Bronchial epithelial cell (primary cell): ENCODE measurements at regions not wholly inside any gene's neighbourhood (a gene's known extent, or its start where the extent isn't known, plus 50 kb on each side); places are given as distances from the start of the nearest gene placed in this dataset.

Experiments used
- DNase-seq: peaks from one replicate; pipeline ENCODE4 v3.0.0-alpha.2; 2010; ENCODE audit warnings: low read depth
- FAIRE-seq: peaks from 2 replicates; lab custom pipeline; 2011; peaks lifted over from hg19 to GRCh38; lab: Jason Lieb, UNC
- H3K27me3 ChIP-seq: 2 replicates; pipeline ENCODE4 v1.5.1; 2011; ENCODE audit warnings: low read length; ENCODE audit not compliant: control insufficient read depth, insufficient read depth
- H3K36me3 ChIP-seq: 2 replicates; pipeline ENCODE4 v1.5.1; 2011; ENCODE audit warnings: low read length; ENCODE audit not compliant: control insufficient read depth, insufficient read depth
- H3K4me3 ChIP-seq: 2 replicates; pipeline ENCODE4 v1.5.1; 2011; ENCODE audit warnings: mild to moderate bottlenecking, low read depth, low read length, control low read depth
- TF ChIP-seq, protein P1 (sequence below): IDR thresholded peaks from 2 replicates; pipeline ENCODE4 v1.5.1; 2011; ENCODE audit warnings: mild to moderate bottlenecking, moderate library complexity, low read length, control low read depth, inconsistent platforms; ENCODE audit not compliant: insufficient read depth, severe bottlenecking

DNA sequence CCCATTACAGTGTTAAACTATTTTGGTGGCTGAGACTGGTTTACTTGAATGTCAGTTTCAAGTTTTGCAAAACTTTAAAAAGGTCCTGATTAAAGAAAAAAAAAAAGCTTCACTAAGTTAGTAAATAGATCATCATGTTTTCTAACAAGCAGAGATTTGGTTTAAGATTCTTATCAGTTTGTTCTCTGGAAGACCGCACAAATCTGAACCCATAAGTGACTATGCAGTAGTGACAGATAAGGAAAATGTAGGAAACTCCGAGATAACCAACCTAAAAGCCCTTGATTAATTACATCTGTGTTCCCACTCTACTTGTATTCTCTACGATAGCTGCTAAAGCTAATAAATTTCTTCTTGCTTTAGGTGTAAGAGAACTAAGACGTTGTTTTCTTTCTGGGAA, 1799.8 kb upstream of the ADGRL3 start:
- no peaks in the 10 kb centered on the region for H3K27me3 ChIP-seq
- FAIRE-seq (no peak), DNase-seq (no peak)
- H3K4me3 ChIP-seq: no peak overlapping the region
- no peaks in the 10 kb centered on the region for H3K36me3 ChIP-seq
- TF ChIP-seq, protein P1, sequence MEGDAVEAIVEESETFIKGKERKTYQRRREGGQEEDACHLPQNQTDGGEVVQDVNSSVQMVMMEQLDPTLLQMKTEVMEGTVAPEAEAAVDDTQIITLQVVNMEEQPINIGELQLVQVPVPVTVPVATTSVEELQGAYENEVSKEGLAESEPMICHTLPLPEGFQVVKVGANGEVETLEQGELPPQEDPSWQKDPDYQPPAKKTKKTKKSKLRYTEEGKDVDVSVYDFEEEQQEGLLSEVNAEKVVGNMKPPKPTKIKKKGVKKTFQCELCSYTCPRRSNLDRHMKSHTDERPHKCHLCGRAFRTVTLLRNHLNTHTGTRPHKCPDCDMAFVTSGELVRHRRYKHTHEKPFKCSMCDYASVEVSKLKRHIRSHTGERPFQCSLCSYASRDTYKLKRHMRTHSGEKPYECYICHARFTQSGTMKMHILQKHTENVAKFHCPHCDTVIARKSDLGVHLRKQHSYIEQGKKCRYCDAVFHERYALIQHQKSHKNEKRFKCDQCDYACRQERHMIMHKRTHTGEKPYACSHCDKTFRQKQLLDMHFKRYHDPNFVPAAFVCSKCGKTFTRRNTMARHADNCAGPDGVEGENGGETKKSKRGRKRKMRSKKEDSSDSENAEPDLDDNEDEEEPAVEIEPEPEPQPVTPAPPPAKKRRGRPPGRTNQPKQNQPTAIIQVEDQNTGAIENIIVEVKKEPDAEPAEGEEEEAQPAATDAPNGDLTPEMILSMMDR: no peak

DNA sequence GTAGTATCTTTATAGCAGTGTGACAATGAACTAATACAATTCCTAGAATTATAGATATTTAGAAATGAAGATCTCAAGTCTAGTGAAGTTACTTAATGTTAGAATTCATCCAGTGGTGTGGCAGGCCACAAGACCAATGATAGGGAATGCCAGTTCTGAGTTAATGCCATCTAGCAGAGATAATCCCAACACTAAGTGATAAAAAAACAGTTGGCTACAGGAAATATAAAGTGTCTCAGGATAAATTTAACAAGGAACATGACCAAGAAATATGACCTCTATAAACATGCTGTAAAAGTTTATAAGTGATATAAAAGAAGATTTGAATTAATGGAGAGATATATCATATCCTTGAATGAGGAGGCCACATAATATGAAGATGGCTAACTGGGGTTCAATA, 1790.5 kb upstream of the ADGRL3 start:
- no peak overlapping the region for H3K4me3 ChIP-seq
- no peaks in the 10 kb centered on the region for H3K27me3 ChIP-seq
- FAIRE-seq (no peak), DNase-seq (no peak)
- TF ChIP-seq, protein P1: no peak
- no peaks in the 10 kb centered on the region for H3K36me3 ChIP-seq

DNA sequence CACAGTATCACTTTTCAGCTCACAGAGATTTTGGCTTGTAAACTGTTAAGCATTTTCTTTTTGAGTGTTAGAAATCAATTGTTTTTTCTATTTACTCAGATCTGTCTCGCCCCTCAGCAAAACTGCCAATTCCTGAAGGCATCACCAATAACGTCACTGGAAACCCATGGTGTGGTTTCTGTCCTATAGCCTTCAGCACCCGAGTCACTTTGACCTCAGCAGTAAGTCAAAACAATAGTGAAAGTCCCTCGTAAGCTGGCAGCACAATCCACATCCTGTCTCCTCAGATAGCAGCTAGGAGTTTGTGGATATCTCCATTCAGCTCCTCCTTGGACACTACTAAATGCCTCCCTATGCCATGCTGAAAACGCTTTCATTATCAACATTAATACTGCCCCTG, 1787.4 kb upstream of the ADGRL3 start:
- no peaks in the 10 kb centered on the region for H3K36me3 ChIP-seq

DNA sequence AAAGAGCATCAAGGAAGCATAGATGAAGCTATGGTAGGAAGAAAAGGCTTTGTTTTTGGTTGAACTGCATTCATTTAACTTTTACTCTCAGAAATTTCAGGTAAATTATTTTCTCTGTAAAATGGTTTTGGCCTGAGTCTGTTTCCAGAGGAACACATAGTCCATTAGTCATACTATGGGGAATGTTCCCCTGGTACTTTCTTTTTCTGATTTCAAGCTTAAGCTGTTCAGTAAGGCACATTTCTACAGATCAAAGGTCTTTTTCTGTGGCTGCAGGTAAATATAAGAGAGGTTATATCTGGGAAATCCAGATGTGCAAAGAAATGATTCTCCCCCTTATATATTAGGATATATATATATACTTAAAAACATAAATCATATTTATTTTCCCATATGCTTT, 1744.4 kb upstream of the ADGRL3 start:
- H3K27me3 ChIP-seq: no peaks in the 10 kb centered on the region
- H3K4me3 ChIP-seq: no peak overlapping the region
- no peaks in the 10 kb centered on the region for H3K36me3 ChIP-seq
- no peak for DNase-seq
- TF ChIP-seq, protein P1: no peak
- FAIRE-seq: no peak

More for the DNA sequence above, 1787.4 kb upstream of the ADGRL3 start:
- FAIRE-seq: no peak
- no peak for DNase-seq
- Histone ChIP-seq H3K4me3 (no peak overlapping the region), H3K27me3 (no peaks in the 10 kb centered on the region)
- TF ChIP-seq, protein P1: no peak

DNA sequence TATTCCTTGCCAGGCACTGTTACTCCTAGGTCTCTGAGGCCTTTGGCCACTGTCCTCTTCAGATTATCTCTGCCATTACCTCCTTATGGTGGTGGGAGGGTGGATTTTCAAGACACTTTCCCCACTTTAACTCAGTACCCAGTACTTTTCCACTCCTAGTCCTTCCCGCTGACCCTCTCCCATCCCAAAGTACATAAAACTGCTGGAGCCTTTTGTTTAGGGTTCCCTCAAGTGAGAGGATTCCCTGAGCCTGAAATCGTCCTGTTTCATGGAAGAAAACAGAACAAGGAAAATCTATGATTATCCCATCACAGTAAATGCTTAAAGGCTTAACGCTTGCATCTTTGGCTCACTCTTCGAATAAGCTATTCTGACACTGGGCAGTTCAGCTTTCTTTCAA, 1742.5 kb upstream of the ADGRL3 start:
- Histone ChIP-seq H3K4me3 (no peak overlapping the region), H3K27me3 (no peaks in the 10 kb centered on the region), H3K36me3 (no peaks in the 10 kb centered on the region)
- FAIRE-seq: no peak
- no peak for DNase-seq
- TF ChIP-seq, protein P1: no peak

DNA sequence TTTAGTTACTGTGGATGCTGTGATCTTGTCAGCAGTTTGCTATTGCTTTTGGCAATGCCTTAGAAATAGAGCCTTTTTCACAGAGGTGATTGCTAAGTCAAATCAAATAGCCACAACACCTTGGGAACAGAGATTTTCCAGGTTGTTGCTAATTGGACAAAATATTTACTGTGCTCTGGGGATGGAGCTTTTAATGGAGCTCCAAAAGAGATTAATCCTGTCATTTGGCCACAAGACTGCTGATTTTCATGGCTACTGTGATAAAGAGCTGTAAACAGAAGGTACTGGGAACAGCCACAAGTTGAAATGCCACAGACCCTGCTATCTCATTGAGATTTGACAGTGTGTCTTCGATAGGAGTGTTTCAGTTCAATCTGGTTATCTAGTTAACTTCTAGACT, 1715.2 kb upstream of the ADGRL3 start:
- no peaks in the 10 kb centered on the region for H3K27me3 ChIP-seq
- H3K36me3 ChIP-seq: no peaks in the 10 kb centered on the region
- DNase-seq: no peak
- TF ChIP-seq, protein P1: no peak
- H3K4me3 ChIP-seq: no peak overlapping the region
- FAIRE-seq: no peak
